ENCODE measurements at regions not wholly inside any gene's neighbourhood (a gene's known extent, or its start where the extent isn't known, plus 50 kb on each side); places are given as distances from the start of the nearest gene placed in this dataset.

DNA sequence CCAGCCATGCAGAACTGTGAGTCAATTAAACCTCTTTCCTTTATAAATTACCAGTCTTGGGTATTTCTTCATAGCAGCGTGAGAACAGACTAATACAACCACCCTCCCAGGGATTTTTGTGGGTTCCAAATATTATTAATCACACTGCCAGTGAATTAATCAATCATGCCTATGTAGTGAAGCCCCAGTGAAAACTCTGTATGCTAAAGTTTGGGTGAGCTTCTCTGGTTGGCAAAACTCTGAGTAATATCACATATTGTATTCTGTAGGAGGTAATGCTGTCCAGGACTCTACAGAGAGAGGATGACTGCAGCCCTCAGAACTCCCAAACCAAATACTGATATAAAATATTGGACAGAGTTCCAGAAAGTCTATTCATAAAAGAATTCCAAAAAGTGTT is 216.9 kb downstream of the RPAP3 start:
- no peak for TF ChIP-seq CTCF (IDR thresholded peaks at IDR 0.05)
- no peak for TF ChIP-seq POLR2A (IDR thresholded peaks at IDR 0.05)
